Fibroblast of the aortic adventitia (primary cell): ENCODE measurements at regions not wholly inside any gene's neighbourhood (a gene's known extent, or its start where the extent isn't known, plus 50 kb on each side); places are given as distances from the start of the nearest gene placed in this dataset.

Experiments used
- DNase-seq: peaks from one replicate; pipeline ENCODE4 v3.0.0-alpha.2; 2010; ENCODE audit warnings: low read depth
- H3K4me3 ChIP-seq: 2 replicates; pipeline ENCODE4 v1.5.1; 2011; ENCODE audit warnings: low read depth, mild to moderate bottlenecking, control low read depth, low read length, moderate library complexity
- CTCF ChIP-seq: IDR thresholded peaks from 2 replicates; pipeline ENCODE4 v1.5.1; 2011; ENCODE audit warnings: mild to moderate bottlenecking, low read length, control low read depth, inconsistent platforms; ENCODE audit not compliant: insufficient read depth

- no peak for TF ChIP-seq CTCF
- DNase-seq, result no peak
- no peak overlapping the region for H3K4me3 ChIP-seq
Measured at GRCh38 chr14:81841346-81841745, 307.7 kb upstream of the SEL1L start.

- no peak for DNase-seq
- no peak overlapping the region for H3K4me3 ChIP-seq
- no peak for TF ChIP-seq CTCF
Measured at GRCh38 chr14:81849714-81850113, 316.1 kb upstream of the SEL1L start.

GRCh38 chr14:81855007-81855406 lies 321.4 kb upstream of the SEL1L start:
- DNase-seq, result no peak
- no peak overlapping the region for H3K4me3 ChIP-seq
- TF ChIP-seq CTCF, result no peak

GRCh38 chr14:81859046-81859445 lies 325.4 kb upstream of the SEL1L start:
- no peak overlapping the region for H3K4me3 ChIP-seq
- TF ChIP-seq CTCF, result no peak
- DNase-seq, result no peak

- H3K4me3 ChIP-seq, result no peak overlapping the region
- TF ChIP-seq CTCF, result no peak
- DNase-seq, result no peak
Measured at GRCh38 chr14:81868172-81868571, 334.5 kb upstream of the SEL1L start.

GRCh38 chr14:81871706-81872105 lies 338.1 kb upstream of the SEL1L start:
- no peak overlapping the region for H3K4me3 ChIP-seq
- no peak for TF ChIP-seq CTCF
- no peak for DNase-seq

GRCh38 chr14:81884382-81884781 lies 350.7 kb upstream of the SEL1L start:
- no peak for DNase-seq
- no peak overlapping the region for H3K4me3 ChIP-seq
- TF ChIP-seq CTCF, result no peak
